ENCODE measurements at regions not wholly inside any gene's neighbourhood (a gene's known extent, or its start where the extent isn't known, plus 50 kb on each side); places are given as distances from the start of the nearest gene placed in this dataset.
A peak's percentile ranks its signal among the peaks of the same experiment; 100 is the strongest.

- intact Hi-C loops (cut with micrococcal nuclease; ENCODE audit: unreplicated experiment), result no loop called here
- DNase-seq (ENCODE audit: low spot score), result peak; percentile 23
- ChIA-PET CTCF (ENCODE audit: unreplicated experiment) (no interaction called here), POLR2A (interaction anchor here (0.7 to 1.7 kb wide), 3 partner anchors 16 to 240 kb away, joined by 4 to 9 read pairs (median 5); no protein-coding TSS in a partner anchor)
- H3K4me1 ChIP-seq (ENCODE audit: insufficient read depth, low read length, poor library complexity, severe bottlenecking), result peaks cover 20% of the 10 kb centered on the region
- H4K20me1 ChIP-seq (ENCODE audit: insufficient read depth, low read length), result no peaks in the 10 kb centered on the region
- TF ChIP-seq EZH2phosphoT487 (IDR thresholded peaks at IDR 0.05; ENCODE audit: borderline replicate concordance, low read depth, low read length) (no peak), CTCF (conservative IDR thresholded peaks at IDR 0.05; ENCODE audit: low read length) (no peak)
- no peaks in the 10 kb centered on the region for H3K9me2 ChIP-seq (ENCODE audit: insufficient read depth, low read length)
- peak overlapping the region; percentile 19 for H3K27ac ChIP-seq (ENCODE audit: low read depth, low read length, poor library complexity, severe bottlenecking)
- peak overlapping the region; percentile 48 for H3K4me2 ChIP-seq (ENCODE audit: low read length)
- H2AFZ ChIP-seq (ENCODE audit: low read length), result no peak overlapping the region
- no TSS peak for BruUV-seq (replicated peaks)
- H3K9me3 ChIP-seq (ENCODE audit: low read length), result no peaks in the 10 kb centered on the region
- peaks cover 57% of the 10 kb centered on the region; the same call in 1 of the 2 replicates for H3K79me2 ChIP-seq (ENCODE audit: insufficient read depth, low read depth, low read length)
- peaks cover 32% of the 10 kb centered on the region; the same call in 1 of the 2 replicates for H3K36me3 ChIP-seq (ENCODE audit: insufficient read depth, low read length)
- H3K4me3 ChIP-seq (ENCODE audit: low read depth, low read length, poor library complexity, severe bottlenecking), result no peak overlapping the region
Measured at GRCh38 chr9:589723-590122, 251.8 kb upstream of the DMRT1 start.

- H3K36me3 ChIP-seq (ENCODE audit: insufficient read depth, low read length), result peaks cover 39% of the 10 kb centered on the region
- H3K4me2 ChIP-seq (ENCODE audit: low read length), result no peak overlapping the region
- no peak overlapping the region for H3K27ac ChIP-seq (ENCODE audit: low read depth, low read length, poor library complexity, severe bottlenecking)
- ChIA-PET POLR2A (no interaction called here), CTCF (ENCODE audit: unreplicated experiment) (no interaction called here)
- H3K4me1 ChIP-seq (ENCODE audit: insufficient read depth, low read length, poor library complexity, severe bottlenecking), result peaks cover 20% of the 10 kb centered on the region
- intact Hi-C loops (cut with micrococcal nuclease; ENCODE audit: unreplicated experiment), result no loop called here
- peaks cover 44% of the 10 kb centered on the region; the same call in 1 of the 2 replicates for H3K79me2 ChIP-seq (ENCODE audit: insufficient read depth, low read depth, low read length)
- no peak overlapping the region for H2AFZ ChIP-seq (ENCODE audit: low read length)
- H3K4me3 ChIP-seq (ENCODE audit: low read depth, low read length, poor library complexity, severe bottlenecking), result no peak overlapping the region
- H4K20me1 ChIP-seq (ENCODE audit: insufficient read depth, low read length), result no peaks in the 10 kb centered on the region
- no peak for DNase-seq (ENCODE audit: low spot score)
- no peaks in the 10 kb centered on the region for H3K9me2 ChIP-seq (ENCODE audit: insufficient read depth, low read length)
- H3K9me3 ChIP-seq (ENCODE audit: low read length), result no peaks in the 10 kb centered on the region
- no TSS peak for BruUV-seq (replicated peaks)
- TF ChIP-seq CTCF (conservative IDR thresholded peaks at IDR 0.05; ENCODE audit: low read length) (no peak), EZH2phosphoT487 (IDR thresholded peaks at IDR 0.05; ENCODE audit: borderline replicate concordance, low read depth, low read length) (no peak)
Measured at GRCh38 chr9:591292-591691, 250.2 kb upstream of the DMRT1 start.

GRCh38 chr9:592225-592624 lies 249.3 kb upstream of the DMRT1 start:
- intact Hi-C loops (cut with micrococcal nuclease; ENCODE audit: unreplicated experiment), result no loop called here
- H3K9me2 ChIP-seq (ENCODE audit: insufficient read depth, low read length), result no peaks in the 10 kb centered on the region
- no peak overlapping the region for H3K4me2 ChIP-seq (ENCODE audit: low read length)
- CTCF ChIA-PET (ENCODE audit: unreplicated experiment), result no interaction called here
- BruUV-seq (replicated peaks), result no TSS peak
- TF ChIP-seq EZH2phosphoT487 (IDR thresholded peaks at IDR 0.05; ENCODE audit: borderline replicate concordance, low read depth, low read length) (no peak), CTCF (conservative IDR thresholded peaks at IDR 0.05; ENCODE audit: low read length) (no peak)
- H3K79me2 ChIP-seq (ENCODE audit: insufficient read depth, low read depth, low read length), result peaks cover 42% of the 10 kb centered on the region; the same call in 1 of the 2 replicates
- H3K27ac ChIP-seq (ENCODE audit: low read depth, low read length, poor library complexity, severe bottlenecking), result no peak overlapping the region
- POLR2A ChIA-PET, result no interaction called here
- no peak overlapping the region for H2AFZ ChIP-seq (ENCODE audit: low read length)
- H3K4me1 ChIP-seq (ENCODE audit: insufficient read depth, low read length, poor library complexity, severe bottlenecking), result peaks cover 20% of the 10 kb centered on the region
- DNase-seq (ENCODE audit: low spot score), result no peak
- H4K20me1 ChIP-seq (ENCODE audit: insufficient read depth, low read length), result no peaks in the 10 kb centered on the region
- no peaks in the 10 kb centered on the region for H3K9me3 ChIP-seq (ENCODE audit: low read length)
- H3K4me3 ChIP-seq (ENCODE audit: low read depth, low read length, poor library complexity, severe bottlenecking), result no peak overlapping the region
- H3K36me3 ChIP-seq (ENCODE audit: insufficient read depth, low read length), result peaks cover 44% of the 10 kb centered on the region

Data from OCI-LY7 (cell line).